GM12892 (cell line): ENCODE measurements at regions not wholly inside any gene's neighbourhood (a gene's known extent, or its start where the extent isn't known, plus 50 kb on each side); places are given as distances from the start of the nearest gene placed in this dataset.

Experiments used
- POLR2A ChIP-seq: IDR thresholded peaks from 2 replicates; pipeline ENCODE4 v1.6.1; 2011; ENCODE audit warnings: low read depth, low read length, control low read depth
- POLR2AphosphoS5 ChIP-seq: IDR thresholded peaks from 2 replicates; pipeline ENCODE4 v1.6.1; 2011; ENCODE audit warnings: low read depth, low read length, control low read depth
- TAF1 ChIP-seq: IDR thresholded peaks from 2 replicates; pipeline ENCODE4 v1.6.1; 2011; ENCODE audit warnings: low read depth, mild to moderate bottlenecking, control low read depth, low read length, borderline replicate concordance

GRCh38 chr4:186934244-186934643, 210.6 kb upstream of the FAT1 start:
- TF ChIP-seq POLR2A (no peak), TAF1 (no peak), POLR2AphosphoS5 (no peak)
